Neural cell (in vitro differentiated cells): ENCODE measurements at regions not wholly inside any gene's neighbourhood (a gene's known extent, or its start where the extent isn't known, plus 50 kb on each side); places are given as distances from the start of the nearest gene placed in this dataset.

Experiments
- H2AFZ ChIP-seq: fragments of 200-600, 300-800 bp; sonication (generic), shearing (Covaris generic); 2 replicates; pipeline ENCODE4 v1.6.0; 2014; ENCODE audit warnings: low read depth, mild to moderate bottlenecking, antibody characterized with exemption, low read length, moderate library complexity
- H3F3A ChIP-seq: fragments of 200-600 bp; shearing (Covaris generic); 2 replicates; pipeline ENCODE4 v1.6.1; 2016; ENCODE audit warnings: mild to moderate bottlenecking, moderate library complexity, mixed read lengths, antibody characterized with exemption, low read length; ENCODE audit not compliant: insufficient read depth, poor library complexity, severe bottlenecking
- H3K27ac ChIP-seq: fragments of 200-600, 300-800 bp; sonication (generic), shearing (Covaris generic); 2 replicates; pipeline ENCODE4 v1.5.1; 2014; ENCODE audit warnings: mild to moderate bottlenecking, low read length, moderate library complexity
- H3K27me3 ChIP-seq: fragments of 300-800, 200-600 bp; sonication (generic), shearing (Covaris generic); 2 replicates; pipeline ENCODE4 v1.6.0; 2014; ENCODE audit warnings: mild to moderate bottlenecking, low read depth, low read length, moderate library complexity; ENCODE audit not compliant: insufficient read depth
- H3K36me3 ChIP-seq: fragments of 300-800, 200-600 bp; sonication (generic), shearing (Covaris generic); 2 replicates; pipeline ENCODE4 v1.5.1; 2014; ENCODE audit warnings: mild to moderate bottlenecking, antibody characterized with exemption, low read length, moderate library complexity; ENCODE audit not compliant: insufficient read depth
- H3K4me2 ChIP-seq: fragments of 300-800, 200-600 bp; sonication (generic), shearing (Covaris generic); 2 replicates; pipeline ENCODE4 v1.6.0; 2014; ENCODE audit warnings: mild to moderate bottlenecking, low read length
- H3K4me3 ChIP-seq: fragments of 300-800, 200-600 bp; sonication (generic), shearing (Covaris generic); 2 replicates; pipeline ENCODE4 v1.5.1; 2014; ENCODE audit warnings: mild to moderate bottlenecking, low read length, moderate library complexity
- H3K79me2 ChIP-seq: fragments of 200-600 bp; shearing (Covaris generic); replicated peaks from 2 replicates; pipeline ENCODE4 v1.6.0; 2014; ENCODE audit warnings: mild to moderate bottlenecking, low read length, moderate library complexity; ENCODE audit not compliant: insufficient read depth
- H3K9ac ChIP-seq: fragments of 300-800, 200-600 bp; sonication (generic), shearing (Covaris generic); 2 replicates; pipeline ENCODE4 v1.6.1; 2016; ENCODE audit warnings: mild to moderate bottlenecking, low read length, mixed read lengths
- H3K9me2 ChIP-seq: fragments of 200-600 bp; shearing (Covaris generic); 2 replicates; pipeline ENCODE4 v1.6.1; 2016; ENCODE audit warnings: mild to moderate bottlenecking, low read length, mixed read lengths; ENCODE audit not compliant: insufficient read depth
- H3K9me3 ChIP-seq: fragments of 200-600, 300-800 bp; sonication (generic), shearing (Covaris generic); 2 replicates; pipeline ENCODE4 v1.6.1; 2016; ENCODE audit warnings: mild to moderate bottlenecking, mixed run types, low read length, moderate library complexity, mixed read lengths
- H4K20me1 ChIP-seq: fragments of 200-600 bp; shearing (Covaris generic); 2 replicates; pipeline ENCODE4 v1.6.1; 2016; ENCODE audit warnings: mild to moderate bottlenecking, mixed run types; ENCODE audit not compliant: insufficient read depth
- EP300 ChIP-seq: fragments of 450-650 bp; conservative IDR thresholded peaks from 2 replicates; pipeline ENCODE4 v1.6.1; 2014; ENCODE audit warnings: antibody characterized with exemption, mild to moderate bottlenecking, moderate library complexity; ENCODE audit not compliant: poor library complexity, severe bottlenecking
- EZH2 ChIP-seq: fragments of 200-600, 300-800 bp; shearing (Covaris generic), sonication (generic); IDR thresholded peaks from 2 replicates; pipeline ENCODE4 v1.6.1; 2014; ENCODE audit warnings: antibody characterized with exemption, low read length, borderline replicate concordance, mild to moderate bottlenecking; ENCODE audit not compliant: insufficient read depth, poor library complexity, severe bottlenecking
- MXI1 ChIP-seq: fragments of 450-650 bp; conservative IDR thresholded peaks from 2 replicates; pipeline ENCODE4 v1.6.1; 2014; ENCODE audit warnings: antibody characterized with exemption, mild to moderate bottlenecking; ENCODE audit not compliant: poor library complexity, severe bottlenecking
- POLR2AphosphoS5 ChIP-seq: IDR thresholded peaks from 2 replicates; pipeline ENCODE4 v1.6.1; 2012
- RAD21 ChIP-seq: fragments of 450-650 bp; conservative IDR thresholded peaks from 2 replicates; pipeline ENCODE4 v1.6.1; 2014; ENCODE audit warnings: antibody characterized with exemption, mild to moderate bottlenecking, moderate library complexity
- SMC3 ChIP-seq: fragments of 450-650 bp; conservative IDR thresholded peaks from 2 replicates; pipeline ENCODE4 v1.6.1; 2014; ENCODE audit warnings: antibody characterized with exemption, mild to moderate bottlenecking, moderate library complexity; ENCODE audit not compliant: poor library complexity
- TAF1 ChIP-seq: IDR thresholded peaks from 2 replicates; pipeline ENCODE4 v1.6.1; 2012; ENCODE audit warnings: low read depth
- TF ChIP-seq, protein P1 (sequence below): fragments of 450-650 bp; IDR thresholded peaks from 2 replicates; pipeline ENCODE4 v1.5.1; 2014; ENCODE audit warnings: antibody characterized with exemption, mild to moderate bottlenecking, moderate library complexity; ENCODE audit not compliant: poor library complexity, severe bottlenecking
- TF ChIP-seq, protein P2 (sequence below): IDR thresholded peaks from 2 replicates; pipeline ENCODE4 v1.6.1; 2012; ENCODE audit warnings: borderline replicate concordance

DNA sequence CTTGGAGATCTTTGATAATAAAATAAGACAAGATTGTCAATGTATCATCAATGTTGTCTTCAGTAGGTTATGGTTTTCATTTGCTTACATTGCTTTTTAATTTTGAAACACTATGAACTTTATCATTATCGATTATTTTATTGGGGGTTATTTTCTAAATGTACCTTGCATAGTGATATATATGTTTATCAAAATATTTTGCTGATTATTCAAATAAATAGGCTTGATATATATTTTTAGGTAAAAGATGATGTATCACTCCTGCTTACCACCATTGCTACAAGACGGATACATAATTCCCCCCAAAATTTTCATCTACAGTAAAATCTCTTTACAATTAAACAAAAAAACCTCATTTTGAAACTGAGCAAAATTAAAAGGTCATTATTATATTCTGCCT lies 293.8 kb downstream of the SUCLG1 start:
- Histone ChIP-seq H3K9me3 (no peaks in the 10 kb centered on the region), H3F3A (no peaks in the 10 kb centered on the region), H3K27me3 (no peaks in the 10 kb centered on the region), H3K36me3 (no peaks in the 10 kb centered on the region), H3K4me2 (no peak overlapping the region), H3K9ac (no peak overlapping the region), H4K20me1 (no peaks in the 10 kb centered on the region), H3K4me3 (no peak overlapping the region), H3K27ac (no peak overlapping the region), H2AFZ (no peak overlapping the region), H3K9me2 (no peaks in the 10 kb centered on the region), H3K79me2 (no peaks in the 10 kb centered on the region)
- TF ChIP-seq MXI1, result no peak

DNA sequence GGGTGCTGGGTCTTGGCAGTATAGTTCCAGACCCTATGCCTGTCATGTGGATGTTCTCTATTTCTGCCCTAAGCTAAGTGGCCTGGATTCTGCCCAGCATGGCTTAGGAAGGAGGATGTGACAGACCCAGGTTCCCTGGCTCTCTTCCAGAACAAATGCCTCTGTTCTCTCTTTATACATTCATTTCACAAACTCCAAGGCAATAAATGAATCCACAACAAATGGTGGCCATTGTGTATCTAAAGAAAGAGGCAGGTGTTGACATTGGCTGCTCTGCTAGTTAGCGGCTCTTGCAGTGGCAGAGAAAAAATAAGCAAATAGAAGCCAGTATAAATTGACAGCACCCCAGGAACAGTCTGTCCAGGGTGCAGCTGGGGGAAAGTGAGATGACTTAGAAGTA lies 298.6 kb downstream of the SUCLG1 start:
- Histone ChIP-seq H3K27me3 (no peaks in the 10 kb centered on the region), H3K79me2 (no peaks in the 10 kb centered on the region), H3K36me3 (no peaks in the 10 kb centered on the region), H3K9me2 (no peaks in the 10 kb centered on the region), H3K27ac (no peak overlapping the region), H3K4me2 (no peak overlapping the region), H3K4me3 (no peak overlapping the region), H4K20me1 (no peaks in the 10 kb centered on the region), H3F3A (no peaks in the 10 kb centered on the region), H2AFZ (no peak overlapping the region), H3K9me3 (no peaks in the 10 kb centered on the region), H3K9ac (no peak overlapping the region)
- no peak for TF ChIP-seq EP300
- no peak for TF ChIP-seq POLR2AphosphoS5
- TF ChIP-seq, protein P1, sequence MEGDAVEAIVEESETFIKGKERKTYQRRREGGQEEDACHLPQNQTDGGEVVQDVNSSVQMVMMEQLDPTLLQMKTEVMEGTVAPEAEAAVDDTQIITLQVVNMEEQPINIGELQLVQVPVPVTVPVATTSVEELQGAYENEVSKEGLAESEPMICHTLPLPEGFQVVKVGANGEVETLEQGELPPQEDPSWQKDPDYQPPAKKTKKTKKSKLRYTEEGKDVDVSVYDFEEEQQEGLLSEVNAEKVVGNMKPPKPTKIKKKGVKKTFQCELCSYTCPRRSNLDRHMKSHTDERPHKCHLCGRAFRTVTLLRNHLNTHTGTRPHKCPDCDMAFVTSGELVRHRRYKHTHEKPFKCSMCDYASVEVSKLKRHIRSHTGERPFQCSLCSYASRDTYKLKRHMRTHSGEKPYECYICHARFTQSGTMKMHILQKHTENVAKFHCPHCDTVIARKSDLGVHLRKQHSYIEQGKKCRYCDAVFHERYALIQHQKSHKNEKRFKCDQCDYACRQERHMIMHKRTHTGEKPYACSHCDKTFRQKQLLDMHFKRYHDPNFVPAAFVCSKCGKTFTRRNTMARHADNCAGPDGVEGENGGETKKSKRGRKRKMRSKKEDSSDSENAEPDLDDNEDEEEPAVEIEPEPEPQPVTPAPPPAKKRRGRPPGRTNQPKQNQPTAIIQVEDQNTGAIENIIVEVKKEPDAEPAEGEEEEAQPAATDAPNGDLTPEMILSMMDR, result no peak
- TF ChIP-seq, protein P2, sequence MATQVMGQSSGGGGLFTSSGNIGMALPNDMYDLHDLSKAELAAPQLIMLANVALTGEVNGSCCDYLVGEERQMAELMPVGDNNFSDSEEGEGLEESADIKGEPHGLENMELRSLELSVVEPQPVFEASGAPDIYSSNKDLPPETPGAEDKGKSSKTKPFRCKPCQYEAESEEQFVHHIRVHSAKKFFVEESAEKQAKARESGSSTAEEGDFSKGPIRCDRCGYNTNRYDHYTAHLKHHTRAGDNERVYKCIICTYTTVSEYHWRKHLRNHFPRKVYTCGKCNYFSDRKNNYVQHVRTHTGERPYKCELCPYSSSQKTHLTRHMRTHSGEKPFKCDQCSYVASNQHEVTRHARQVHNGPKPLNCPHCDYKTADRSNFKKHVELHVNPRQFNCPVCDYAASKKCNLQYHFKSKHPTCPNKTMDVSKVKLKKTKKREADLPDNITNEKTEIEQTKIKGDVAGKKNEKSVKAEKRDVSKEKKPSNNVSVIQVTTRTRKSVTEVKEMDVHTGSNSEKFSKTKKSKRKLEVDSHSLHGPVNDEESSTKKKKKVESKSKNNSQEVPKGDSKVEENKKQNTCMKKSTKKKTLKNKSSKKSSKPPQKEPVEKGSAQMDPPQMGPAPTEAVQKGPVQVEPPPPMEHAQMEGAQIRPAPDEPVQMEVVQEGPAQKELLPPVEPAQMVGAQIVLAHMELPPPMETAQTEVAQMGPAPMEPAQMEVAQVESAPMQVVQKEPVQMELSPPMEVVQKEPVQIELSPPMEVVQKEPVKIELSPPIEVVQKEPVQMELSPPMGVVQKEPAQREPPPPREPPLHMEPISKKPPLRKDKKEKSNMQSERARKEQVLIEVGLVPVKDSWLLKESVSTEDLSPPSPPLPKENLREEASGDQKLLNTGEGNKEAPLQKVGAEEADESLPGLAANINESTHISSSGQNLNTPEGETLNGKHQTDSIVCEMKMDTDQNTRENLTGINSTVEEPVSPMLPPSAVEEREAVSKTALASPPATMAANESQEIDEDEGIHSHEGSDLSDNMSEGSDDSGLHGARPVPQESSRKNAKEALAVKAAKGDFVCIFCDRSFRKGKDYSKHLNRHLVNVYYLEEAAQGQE, result no peak
- TF ChIP-seq EZH2, result no peak
- TF ChIP-seq MXI1, result no peak
- TF ChIP-seq SMC3, result no peak
- TF ChIP-seq RAD21, result no peak
- TF ChIP-seq TAF1, result no peak

DNA sequence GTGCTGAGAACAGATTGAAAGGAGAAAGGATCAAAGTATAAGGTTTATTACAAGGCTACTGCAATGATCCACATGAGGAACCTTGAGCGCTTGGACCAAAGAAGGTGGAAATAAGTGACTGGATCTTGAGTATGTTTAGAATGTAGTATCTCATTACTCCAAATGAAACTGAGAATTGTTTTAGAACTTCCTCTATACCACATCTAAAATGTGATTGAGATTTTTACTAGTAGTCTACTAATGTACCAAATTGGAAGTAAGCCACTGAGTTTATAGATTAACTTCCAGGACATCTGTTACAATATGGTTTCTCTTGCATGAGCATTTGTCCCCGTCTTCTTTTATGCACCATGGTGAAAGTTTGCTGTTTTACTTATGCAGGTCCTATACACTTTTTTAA lies 300.5 kb downstream of the SUCLG1 start:
- Histone ChIP-seq H3K36me3 (no peaks in the 10 kb centered on the region), H3K27me3 (no peaks in the 10 kb centered on the region), H3K4me2 (no peak overlapping the region)

More for the DNA sequence above, 300.5 kb downstream of the SUCLG1 start:
- Histone ChIP-seq H3K9me3 (no peaks in the 10 kb centered on the region), H4K20me1 (no peaks in the 10 kb centered on the region), H3K79me2 (no peaks in the 10 kb centered on the region), H2AFZ (no peak overlapping the region), H3F3A (no peaks in the 10 kb centered on the region), H3K27ac (no peak overlapping the region), H3K9me2 (no peaks in the 10 kb centered on the region), H3K9ac (no peak overlapping the region), H3K4me3 (no peak overlapping the region)
- TF ChIP-seq, protein P2, result no peak
- TF ChIP-seq TAF1, result no peak
- TF ChIP-seq, protein P1, result no peak
- no peak for TF ChIP-seq MXI1
- TF ChIP-seq SMC3, result no peak
- no peak for TF ChIP-seq RAD21
- TF ChIP-seq EZH2, result no peak
- no peak for TF ChIP-seq EP300
- TF ChIP-seq POLR2AphosphoS5, result no peak
